MCF 10A (cell line): ENCODE measurements at regions not wholly inside any gene's neighbourhood (a gene's known extent, or its start where the extent isn't known, plus 50 kb on each side); places are given as distances from the start of the nearest gene placed in this dataset.

Source experiments
- BruUV-seq: library from RNA; stranded (reverse); fragments of 400-500 nt; replicated peaks from 2 replicates; lab custom pipeline; 2021; lab: Mats Ljungman, UMichigan
- CTCF ChIA-PET: fragments of 300-600 bp; sonication (Branson Sonifier 250); formaldehyde crosslinking; extraction: SDS; loops from one replicate; lab custom pipeline; 2021; ENCODE audit warnings: antibody characterized with exemption, inconsistent platforms; lab: Yijun Ruan, JAX
- POLR2A ChIA-PET: fragments of 300-600, 350-650 bp; sonication (Branson Sonifier 250); formaldehyde crosslinking; extraction: SDS; loops from one replicate; lab custom pipeline; 2020; ENCODE audit warnings: antibody characterized with exemption, inconsistent platforms; lab: Yijun Ruan, JAX
- DNase-seq: peaks from one replicate; pipeline ENCODE4 v3.0.0-alpha.2; 2018; ENCODE audit not compliant: unreplicated experiment
- H3K27ac Mint-ChIP-seq: one replicate; pipeline ENCODE4 v1.8.0; 2022; ENCODE audit warnings: mild to moderate bottlenecking, low read depth, mixed read lengths; ENCODE audit not compliant: unreplicated experiment
- H3K27me3 Mint-ChIP-seq: one replicate; pipeline ENCODE4 v1.8.0; 2022; ENCODE audit warnings: mixed read lengths; ENCODE audit not compliant: insufficient read depth, unreplicated experiment
- H3K36me3 Mint-ChIP-seq: one replicate; pipeline ENCODE4 v1.8.0; 2022; ENCODE audit warnings: mild to moderate bottlenecking, moderate library complexity, mixed read lengths; ENCODE audit not compliant: insufficient read depth, unreplicated experiment
- H3K4me1 Mint-ChIP-seq: one replicate; pipeline ENCODE4 v1.8.0; 2022; ENCODE audit warnings: mixed read lengths; ENCODE audit not compliant: insufficient read depth, unreplicated experiment
- H3K4me3 Mint-ChIP-seq: one replicate; pipeline ENCODE4 v1.8.0; 2022; ENCODE audit warnings: mild to moderate bottlenecking, moderate library complexity, mixed read lengths; ENCODE audit not compliant: unreplicated experiment
- H3K9me3 Mint-ChIP-seq: one replicate; pipeline ENCODE4 v1.8.0; 2022; ENCODE audit warnings: mixed read lengths; ENCODE audit not compliant: unreplicated experiment
- intact Hi-C: fragments of 100-400 bp; cut with micrococcal nuclease; formaldehyde crosslinking; loops from 2 replicates; pipeline ENCODE4 v1.14.1; 2022
- TF ChIP-seq, protein P1 (sequence below): fragments of 200-600 bp; IDR thresholded peaks from one replicate; pipeline ENCODE4 v1.8.0; 2022; ENCODE audit warnings: antibody characterized with exemption, mild to moderate bottlenecking; ENCODE audit not compliant: unreplicated experiment

- H3K36me3 Mint-ChIP-seq: no peaks in the 10 kb centered on the region
- no TSS peak for BruUV-seq
- ChIA-PET CTCF (interaction anchor here (0.5 kb wide), 1 partner anchor 365 kb away, joined by 3 read pairs; no protein-coding TSS in a partner anchor), POLR2A (interaction anchor here (0.6 kb wide), 1 partner anchor 128 kb away, joined by 3 read pairs; no protein-coding TSS in a partner anchor)
- no peak overlapping the region for H3K4me3 Mint-ChIP-seq
- H3K27ac Mint-ChIP-seq: no peak overlapping the region
- intact Hi-C loops: no loop called here
- no peaks in the 10 kb centered on the region for H3K27me3 Mint-ChIP-seq
- no peak for DNase-seq
- TF ChIP-seq, protein P1, sequence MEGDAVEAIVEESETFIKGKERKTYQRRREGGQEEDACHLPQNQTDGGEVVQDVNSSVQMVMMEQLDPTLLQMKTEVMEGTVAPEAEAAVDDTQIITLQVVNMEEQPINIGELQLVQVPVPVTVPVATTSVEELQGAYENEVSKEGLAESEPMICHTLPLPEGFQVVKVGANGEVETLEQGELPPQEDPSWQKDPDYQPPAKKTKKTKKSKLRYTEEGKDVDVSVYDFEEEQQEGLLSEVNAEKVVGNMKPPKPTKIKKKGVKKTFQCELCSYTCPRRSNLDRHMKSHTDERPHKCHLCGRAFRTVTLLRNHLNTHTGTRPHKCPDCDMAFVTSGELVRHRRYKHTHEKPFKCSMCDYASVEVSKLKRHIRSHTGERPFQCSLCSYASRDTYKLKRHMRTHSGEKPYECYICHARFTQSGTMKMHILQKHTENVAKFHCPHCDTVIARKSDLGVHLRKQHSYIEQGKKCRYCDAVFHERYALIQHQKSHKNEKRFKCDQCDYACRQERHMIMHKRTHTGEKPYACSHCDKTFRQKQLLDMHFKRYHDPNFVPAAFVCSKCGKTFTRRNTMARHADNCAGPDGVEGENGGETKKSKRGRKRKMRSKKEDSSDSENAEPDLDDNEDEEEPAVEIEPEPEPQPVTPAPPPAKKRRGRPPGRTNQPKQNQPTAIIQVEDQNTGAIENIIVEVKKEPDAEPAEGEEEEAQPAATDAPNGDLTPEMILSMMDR: no peak
- H3K9me3 Mint-ChIP-seq: no peaks in the 10 kb centered on the region
- H3K4me1 Mint-ChIP-seq: no peaks in the 10 kb centered on the region
These were observed 732.9 kb downstream of the MTRR start for GRCh38 chr5:8601831-8602354.

GRCh38 chr5:8606231-8606630 is 737.3 kb downstream of the MTRR start:
- ChIA-PET POLR2A (no interaction called here), CTCF (no interaction called here)
- no peak overlapping the region for H3K4me3 Mint-ChIP-seq
- no peaks in the 10 kb centered on the region for H3K27me3 Mint-ChIP-seq
- no TSS peak for BruUV-seq
- no peaks in the 10 kb centered on the region for H3K9me3 Mint-ChIP-seq
- intact Hi-C loops: no loop called here
- H3K27ac Mint-ChIP-seq: no peak overlapping the region
- H3K36me3 Mint-ChIP-seq: no peaks in the 10 kb centered on the region
- TF ChIP-seq, protein P1: no peak
- DNase-seq: no peak
- H3K4me1 Mint-ChIP-seq: no peaks in the 10 kb centered on the region

DNA sequence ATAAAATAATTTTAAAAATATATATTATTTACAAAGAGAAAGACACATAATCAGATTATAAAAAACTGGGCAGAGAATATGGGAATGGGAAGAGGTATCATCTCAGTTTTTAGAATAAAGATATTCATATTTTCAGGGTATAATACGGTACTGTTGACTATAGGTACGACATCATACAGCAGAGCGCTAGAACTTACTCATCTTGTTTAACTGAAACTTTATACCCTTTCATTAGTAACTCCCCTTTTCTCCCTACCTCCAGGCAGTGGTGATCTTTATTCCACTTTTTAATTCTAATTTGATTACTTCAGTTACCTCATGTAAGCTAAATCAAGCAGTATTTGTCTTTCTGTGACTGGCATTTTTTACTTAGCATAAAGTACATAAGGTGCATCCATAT is 742.1 kb downstream of the MTRR start:
- H3K4me3 Mint-ChIP-seq: no peak overlapping the region
- TF ChIP-seq, protein P1: no peak
- no peaks in the 10 kb centered on the region for H3K36me3 Mint-ChIP-seq
- CTCF ChIA-PET: no interaction called here
- no peaks in the 10 kb centered on the region for H3K4me1 Mint-ChIP-seq
- no peak overlapping the region for H3K27ac Mint-ChIP-seq
- POLR2A ChIA-PET: no interaction called here
- no TSS peak for BruUV-seq
- intact Hi-C loops: no loop called here
- no peak for DNase-seq
- peaks cover 8% of the 10 kb centered on the region for H3K9me3 Mint-ChIP-seq
- H3K27me3 Mint-ChIP-seq: no peaks in the 10 kb centered on the region

DNA sequence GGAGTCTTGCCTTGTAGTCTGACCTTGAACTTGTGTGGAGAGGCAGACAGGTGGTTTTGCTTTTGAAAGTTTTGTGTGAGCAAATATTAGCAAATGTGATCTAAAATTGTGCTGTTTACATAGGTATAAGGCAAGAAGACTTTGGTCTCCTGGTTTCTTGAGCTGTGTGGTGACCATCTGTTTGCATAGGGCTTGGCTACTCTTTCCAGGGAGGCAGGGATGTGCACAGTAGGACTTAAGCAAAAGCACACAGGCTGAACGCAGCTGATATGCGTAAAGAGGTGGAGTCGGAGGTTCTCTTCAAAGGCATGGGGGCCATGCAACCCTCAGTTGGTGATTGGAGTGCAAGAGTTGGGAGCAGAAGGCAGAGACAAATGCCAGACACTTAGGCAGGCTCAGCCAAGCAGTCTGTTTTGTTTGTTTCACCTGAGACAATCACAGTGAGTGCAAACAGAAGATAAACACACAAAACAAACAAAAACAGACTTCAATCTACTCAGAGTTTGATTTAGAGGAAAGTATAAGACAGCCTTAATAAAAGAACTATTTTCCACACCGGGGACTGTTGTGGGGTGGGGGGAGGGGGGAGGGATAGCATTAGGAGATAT is 744.2 kb downstream of the MTRR start:
- ChIA-PET CTCF (no interaction called here), POLR2A (interaction anchor here (0.8 kb wide), 1 partner anchor 9 kb away, joined by 4 read pairs; no protein-coding TSS in a partner anchor)
- intact Hi-C loops: no loop called here
- DNase-seq: no peak
- no peaks in the 10 kb centered on the region for H3K27me3 Mint-ChIP-seq
- TF ChIP-seq, protein P1: no peak
- H3K9me3 Mint-ChIP-seq: peaks cover 8% of the 10 kb centered on the region
- no peaks in the 10 kb centered on the region for H3K4me1 Mint-ChIP-seq
- no peak overlapping the region for H3K27ac Mint-ChIP-seq
- BruUV-seq: no TSS peak
- H3K36me3 Mint-ChIP-seq: no peaks in the 10 kb centered on the region
- no peak overlapping the region for H3K4me3 Mint-ChIP-seq
